ENCODE measurements at regions not wholly inside any gene's neighbourhood (a gene's known extent, or its start where the extent isn't known, plus 50 kb on each side); places are given as distances from the start of the nearest gene placed in this dataset.
A peak's percentile ranks its signal among the peaks of the same experiment; 100 is the strongest.

GRCh38 chr2:210954386-210954907 is 398.0 kb downstream of the CPS1 start:
- intact Hi-C loops (cut with DNase I), result no loop called here
- H3K27ac ChIP-seq (ENCODE audit: low read depth in 2 of 2, low read length in 2 of 2), result no peak overlapping the region
- no peaks in the 10 kb centered on the region for H3K36me3 ChIP-seq (ENCODE audit: control insufficient read depth in 2 of 3, insufficient read depth in 3 of 3, low read length in 3 of 3)
- H3K27me3 ChIP-seq (ENCODE audit: control insufficient read depth, insufficient read depth, low read length), result no peaks in the 10 kb centered on the region
- H3K9ac ChIP-seq (ENCODE audit: low read length in 3 of 3), result no peak overlapping the region
- H3K4me3 ChIP-seq (ENCODE audit: low read length in 3 of 3), result no peak overlapping the region
- no peak for TF ChIP-seq CTCF (IDR thresholded peaks at IDR 0.05; ENCODE audit: borderline replicate concordance, extremely low read depth, insufficient read depth)
- H3K9me3 ChIP-seq (ENCODE audit: control insufficient read depth in 2 of 3, insufficient read depth in 1 of 3, low read length in 3 of 3), result no peaks in the 10 kb centered on the region
- FAIRE-seq (no peak), DNase-seq (no peak)
- no peaks in the 10 kb centered on the region for H3K4me1 ChIP-seq (ENCODE audit: control insufficient read depth in 2 of 3, insufficient read depth in 2 of 3, low read depth in 1 of 3, low read length in 3 of 3)

- Histone ChIP-seq H3K9me3 (ENCODE audit: control insufficient read depth in 2 of 3, insufficient read depth in 1 of 3, low read length in 3 of 3) (no peaks in the 10 kb centered on the region), H3K27me3 (ENCODE audit: control insufficient read depth, insufficient read depth, low read length) (no peaks in the 10 kb centered on the region)
Observed at GRCh38 chr2:210955591-210955990, 399.2 kb downstream of the CPS1 start.

GRCh38 chr2:210956101-210956500 is 399.7 kb downstream of the CPS1 start:
- no peak for FAIRE-seq
- no peak for TF ChIP-seq CTCF (IDR thresholded peaks at IDR 0.05; ENCODE audit: borderline replicate concordance, extremely low read depth, insufficient read depth)

More at GRCh38 chr2:210955591-210955990, 399.2 kb downstream of the CPS1 start:
- Histone ChIP-seq H3K27ac (ENCODE audit: low read depth in 2 of 2, low read length in 2 of 2) (no peak overlapping the region), H3K4me1 (ENCODE audit: control insufficient read depth in 2 of 3, insufficient read depth in 2 of 3, low read depth in 1 of 3, low read length in 3 of 3) (no peaks in the 10 kb centered on the region), H3K9ac (ENCODE audit: low read length in 3 of 3) (no peak overlapping the region), H3K36me3 (ENCODE audit: control insufficient read depth in 2 of 3, insufficient read depth in 3 of 3, low read length in 3 of 3) (no peaks in the 10 kb centered on the region), H3K4me3 (ENCODE audit: low read length in 3 of 3) (no peak overlapping the region)
- FAIRE-seq (no peak), DNase-seq (no peak)
- TF ChIP-seq CTCF (IDR thresholded peaks at IDR 0.05; ENCODE audit: borderline replicate concordance, extremely low read depth, insufficient read depth), result no peak
- intact Hi-C loops (cut with DNase I), result no loop called here

GRCh38 chr2:210961249-210961648 is 404.9 kb downstream of the CPS1 start:
- Histone ChIP-seq H3K4me1 (ENCODE audit: control insufficient read depth in 2 of 3, insufficient read depth in 2 of 3, low read depth in 1 of 3, low read length in 3 of 3) (no peaks in the 10 kb centered on the region), H3K36me3 (ENCODE audit: control insufficient read depth in 2 of 3, insufficient read depth in 3 of 3, low read length in 3 of 3) (no peaks in the 10 kb centered on the region), H3K27me3 (ENCODE audit: control insufficient read depth, insufficient read depth, low read length) (no peaks in the 10 kb centered on the region), H3K9ac (ENCODE audit: low read length in 3 of 3) (no peak overlapping the region), H3K9me3 (ENCODE audit: control insufficient read depth in 2 of 3, insufficient read depth in 1 of 3, low read length in 3 of 3) (no peaks in the 10 kb centered on the region), H3K4me3 (ENCODE audit: low read length in 3 of 3) (no peak overlapping the region), H3K27ac (ENCODE audit: low read depth in 2 of 2, low read length in 2 of 2) (no peak overlapping the region)
- intact Hi-C loops (cut with DNase I), result no loop called here
- FAIRE-seq (no peak), DNase-seq (peak in 2 of 5 donors; percentile 11 to 31)
- no peak for TF ChIP-seq CTCF (IDR thresholded peaks at IDR 0.05; ENCODE audit: borderline replicate concordance, extremely low read depth, insufficient read depth)

More at GRCh38 chr2:210956101-210956500, 399.7 kb downstream of the CPS1 start:
- Histone ChIP-seq H3K27ac (ENCODE audit: low read depth in 2 of 2, low read length in 2 of 2) (no peak overlapping the region), H3K36me3 (ENCODE audit: control insufficient read depth in 2 of 3, insufficient read depth in 3 of 3, low read length in 3 of 3) (no peaks in the 10 kb centered on the region), H3K4me3 (ENCODE audit: low read length in 3 of 3) (no peak overlapping the region), H3K9me3 (ENCODE audit: control insufficient read depth in 2 of 3, insufficient read depth in 1 of 3, low read length in 3 of 3) (no peaks in the 10 kb centered on the region), H3K27me3 (ENCODE audit: control insufficient read depth, insufficient read depth, low read length) (no peaks in the 10 kb centered on the region), H3K9ac (ENCODE audit: low read length in 3 of 3) (no peak overlapping the region), H3K4me1 (ENCODE audit: control insufficient read depth in 2 of 3, insufficient read depth in 2 of 3, low read depth in 1 of 3, low read length in 3 of 3) (no peaks in the 10 kb centered on the region)
- intact Hi-C loops (cut with DNase I), result no loop called here
- DNase-seq, result no peak
